Parathyroid adenoma (tissue), 2 donors: ENCODE measurements at regions not wholly inside any gene's neighbourhood (a gene's known extent, or its start where the extent isn't known, plus 50 kb on each side); places are given as distances from the start of the nearest gene placed in this dataset.

ENCODE experiments used
- H2AFZ ChIP-seq: fragments of 300-600 bp; sonication (generic); one replicate; pipeline ENCODE4 v1.7.0; 2017; ENCODE audit warnings: antibody characterized with exemption, mild to moderate bottlenecking
- H3K27ac ChIP-seq: fragments of 300-600 bp; sonication (generic); one replicate; pipeline ENCODE4 v1.7.0; 2017
- H3K27me3 ChIP-seq: fragments of 300-600 bp; sonication (generic); one replicate; pipeline ENCODE4 v1.7.0; 2017; ENCODE audit warnings: low read length; ENCODE audit not compliant: control insufficient read depth, insufficient read depth
- H3K36me3 ChIP-seq: fragments of 300-600 bp; sonication (generic); one replicate; pipeline ENCODE4 v1.7.0; 2017; ENCODE audit warnings: low read length; ENCODE audit not compliant: control insufficient read depth, insufficient read depth
- H3K4me1 ChIP-seq: fragments of 300-600 bp; sonication (generic); one replicate; pipeline ENCODE4 v1.7.0; 2017; ENCODE audit warnings: control low read depth
- H3K4me2 ChIP-seq: fragments of 300-600 bp; sonication (generic); one replicate; pipeline ENCODE4 v1.7.0; 2017; ENCODE audit warnings: low read length
- H3K4me3 ChIP-seq: fragments of 300-600 bp; sonication (generic); one replicate; pipeline ENCODE4 v1.7.0; 2017; ENCODE audit warnings: low read depth, low read length
- H3K79me2 ChIP-seq: fragments of 300-600 bp; sonication (generic); one replicate; pipeline ENCODE4 v1.7.0; 2017; ENCODE audit warnings: control low read depth
- H3K9ac ChIP-seq: fragments of 300-600 bp; sonication (generic); one replicate; pipeline ENCODE4 v1.7.0; 2017; ENCODE audit warnings: mild to moderate bottlenecking
- H3K9me3 ChIP-seq: fragments of 300-600 bp; sonication (generic); one replicate; pipeline ENCODE4 v1.7.0; 2017; ENCODE audit warnings: low read length; ENCODE audit not compliant: control insufficient read depth
- TF ChIP-seq, protein P1 (sequence below): fragments of 300-600 bp; sonication (generic); IDR thresholded peaks from one replicate; pipeline ENCODE4 v1.7.0; 2017; ENCODE audit warnings: antibody characterized with exemption, mild to moderate bottlenecking
- donor health status: primary hyperparathyroidism.

DNA sequence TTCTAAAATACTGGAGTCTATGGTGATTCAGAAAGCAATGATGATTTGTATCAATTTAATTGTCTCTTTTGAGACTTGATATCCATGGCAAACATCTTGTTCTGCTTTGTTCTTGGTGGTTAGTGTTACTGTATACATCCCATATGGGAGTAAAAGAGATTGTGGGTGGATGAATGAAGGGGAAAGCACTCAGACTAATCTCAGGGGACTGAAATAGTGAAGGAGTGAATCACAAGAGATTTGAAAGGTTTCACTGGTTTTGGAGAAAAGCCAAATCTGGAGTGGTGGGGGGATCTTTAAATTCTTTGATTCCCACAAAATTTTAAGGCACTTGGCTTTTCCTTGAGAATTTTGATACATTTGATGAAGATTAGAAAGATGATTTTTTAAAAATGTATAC, 369.4 kb downstream of the INHBA start:
- Histone ChIP-seq H3K79me2 (no peaks in the 10 kb centered on the region), H3K9me3 (peaks cover 2% of the 10 kb centered on the region), H3K27me3 (no peaks in the 10 kb centered on the region), H2AFZ (no peak overlapping the region), H3K4me1 (no peaks in the 10 kb centered on the region), H3K9ac (no peak overlapping the region), H3K4me2 (no peak overlapping the region), H3K27ac (no peak overlapping the region), H3K36me3 (no peaks in the 10 kb centered on the region), H3K4me3 (no peak overlapping the region)
- TF ChIP-seq, protein P1, sequence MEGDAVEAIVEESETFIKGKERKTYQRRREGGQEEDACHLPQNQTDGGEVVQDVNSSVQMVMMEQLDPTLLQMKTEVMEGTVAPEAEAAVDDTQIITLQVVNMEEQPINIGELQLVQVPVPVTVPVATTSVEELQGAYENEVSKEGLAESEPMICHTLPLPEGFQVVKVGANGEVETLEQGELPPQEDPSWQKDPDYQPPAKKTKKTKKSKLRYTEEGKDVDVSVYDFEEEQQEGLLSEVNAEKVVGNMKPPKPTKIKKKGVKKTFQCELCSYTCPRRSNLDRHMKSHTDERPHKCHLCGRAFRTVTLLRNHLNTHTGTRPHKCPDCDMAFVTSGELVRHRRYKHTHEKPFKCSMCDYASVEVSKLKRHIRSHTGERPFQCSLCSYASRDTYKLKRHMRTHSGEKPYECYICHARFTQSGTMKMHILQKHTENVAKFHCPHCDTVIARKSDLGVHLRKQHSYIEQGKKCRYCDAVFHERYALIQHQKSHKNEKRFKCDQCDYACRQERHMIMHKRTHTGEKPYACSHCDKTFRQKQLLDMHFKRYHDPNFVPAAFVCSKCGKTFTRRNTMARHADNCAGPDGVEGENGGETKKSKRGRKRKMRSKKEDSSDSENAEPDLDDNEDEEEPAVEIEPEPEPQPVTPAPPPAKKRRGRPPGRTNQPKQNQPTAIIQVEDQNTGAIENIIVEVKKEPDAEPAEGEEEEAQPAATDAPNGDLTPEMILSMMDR, result no peak

DNA sequence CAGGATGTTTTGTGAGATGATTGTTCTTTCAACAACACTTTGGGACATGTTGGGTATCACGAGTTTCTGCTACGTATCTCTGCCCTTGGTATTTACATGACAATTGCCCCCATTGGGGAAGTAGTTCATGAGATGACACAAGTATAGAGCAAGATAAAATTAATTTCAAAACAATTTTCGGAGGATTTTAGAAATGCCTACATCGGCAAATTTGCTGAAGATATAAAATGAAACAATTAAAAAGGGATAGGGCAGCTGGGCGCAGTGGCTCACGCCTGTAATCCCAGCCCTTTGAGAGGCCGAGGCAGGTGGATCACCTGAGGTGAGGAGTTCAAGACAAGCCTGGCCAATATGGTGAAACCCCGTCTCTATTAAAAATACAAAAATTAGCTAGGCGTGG, 371.7 kb downstream of the INHBA start:
- H3K4me1 ChIP-seq, result no peaks in the 10 kb centered on the region
- peaks cover 2% of the 10 kb centered on the region for H3K9me3 ChIP-seq
- no peak overlapping the region for H3K27ac ChIP-seq
- no peaks in the 10 kb centered on the region for H3K79me2 ChIP-seq
- H3K9ac ChIP-seq, result no peak overlapping the region
- TF ChIP-seq, protein P1, result no peak
- H3K4me2 ChIP-seq, result no peak overlapping the region
- no peaks in the 10 kb centered on the region for H3K36me3 ChIP-seq
- H3K27me3 ChIP-seq, result no peaks in the 10 kb centered on the region
- H3K4me3 ChIP-seq, result no peak overlapping the region
- H2AFZ ChIP-seq, result no peak overlapping the region

DNA sequence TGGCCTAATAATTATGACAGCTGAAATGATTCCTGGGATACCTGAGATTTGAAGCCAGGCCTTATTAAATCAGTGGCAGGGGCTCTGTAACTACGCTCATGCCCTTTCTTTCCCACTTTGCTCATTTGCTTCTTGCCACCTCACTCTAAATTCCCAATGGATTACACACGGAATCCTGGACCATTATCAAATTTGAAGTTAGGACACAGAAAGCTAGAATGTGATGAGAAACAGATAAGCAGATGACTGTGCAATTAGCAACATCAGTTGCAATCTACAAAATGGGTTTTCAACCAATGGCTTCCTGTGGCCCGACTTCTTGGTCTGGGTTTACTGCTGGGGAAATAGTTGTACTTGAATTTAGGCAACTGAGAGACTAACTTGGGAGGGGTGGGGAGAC, 374.3 kb downstream of the INHBA start:
- H3K4me3 ChIP-seq, result no peak overlapping the region
- H3K27ac ChIP-seq, result no peak overlapping the region
- H3K36me3 ChIP-seq, result no peaks in the 10 kb centered on the region
- H2AFZ ChIP-seq, result no peak overlapping the region
- H3K9me3 ChIP-seq, result peaks cover 2% of the 10 kb centered on the region
- no peaks in the 10 kb centered on the region for H3K27me3 ChIP-seq
- no peak overlapping the region for H3K4me2 ChIP-seq
- H3K4me1 ChIP-seq, result no peaks in the 10 kb centered on the region
- H3K9ac ChIP-seq, result no peak overlapping the region
- TF ChIP-seq, protein P1, result no peak
- no peaks in the 10 kb centered on the region for H3K79me2 ChIP-seq

DNA sequence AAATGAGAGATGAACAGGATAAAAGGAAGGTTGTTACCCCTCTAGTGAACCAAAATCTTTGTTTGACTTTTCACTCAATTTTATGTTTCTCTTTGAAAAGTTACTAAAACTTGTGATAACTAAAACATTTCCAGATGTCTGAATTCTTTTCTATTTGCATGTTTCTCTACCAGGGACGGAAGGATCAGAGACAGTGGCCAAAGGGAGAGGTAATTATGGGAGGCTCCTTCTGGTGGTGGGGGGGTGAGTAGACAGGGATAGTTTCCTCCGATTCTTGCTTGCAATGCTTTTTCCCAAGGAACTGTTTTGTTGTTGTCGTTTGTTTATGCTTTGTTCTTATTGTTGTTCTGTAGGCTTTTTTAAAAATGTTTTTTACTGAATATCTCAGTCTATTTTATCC, 374.8 kb downstream of the INHBA start:
- no peaks in the 10 kb centered on the region for H3K4me1 ChIP-seq
- no peak overlapping the region for H3K27ac ChIP-seq
- no peak overlapping the region for H3K4me3 ChIP-seq
- no peaks in the 10 kb centered on the region for H3K79me2 ChIP-seq
- TF ChIP-seq, protein P1, result no peak
- H3K27me3 ChIP-seq, result no peaks in the 10 kb centered on the region
- H3K4me2 ChIP-seq, result no peak overlapping the region
- H3K9ac ChIP-seq, result no peak overlapping the region
- no peaks in the 10 kb centered on the region for H3K36me3 ChIP-seq
- H3K9me3 ChIP-seq, result peaks cover 2% of the 10 kb centered on the region
- no peak overlapping the region for H2AFZ ChIP-seq

DNA sequence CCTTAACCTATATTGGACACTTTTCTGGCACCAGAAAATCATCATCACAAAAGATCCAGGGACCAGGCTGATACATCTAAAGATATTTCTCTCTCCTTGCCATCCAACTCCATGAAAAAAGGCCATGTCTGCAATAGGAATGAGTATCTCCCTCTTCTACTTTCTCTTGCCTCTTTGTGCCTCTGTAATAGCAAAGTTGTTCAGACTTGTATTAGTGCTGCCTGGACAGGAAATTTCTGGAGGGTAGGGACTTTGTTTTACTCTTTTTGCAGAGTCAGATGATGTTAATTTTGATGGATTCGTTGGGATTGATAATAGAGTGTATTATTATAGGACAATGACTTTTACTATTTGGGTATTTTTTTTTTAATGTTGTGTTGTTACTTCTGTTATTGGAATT, 376.3 kb downstream of the INHBA start:
- no peak overlapping the region for H2AFZ ChIP-seq

More for the DNA sequence above, 376.3 kb downstream of the INHBA start:
- no peak overlapping the region for H3K9ac ChIP-seq
- no peak overlapping the region for H3K4me3 ChIP-seq
- no peaks in the 10 kb centered on the region for H3K79me2 ChIP-seq
- no peak overlapping the region for H3K27ac ChIP-seq
- H3K27me3 ChIP-seq, result no peaks in the 10 kb centered on the region
- TF ChIP-seq, protein P1, result no peak
- H3K4me2 ChIP-seq, result no peak overlapping the region
- no peaks in the 10 kb centered on the region for H3K4me1 ChIP-seq
- no peaks in the 10 kb centered on the region for H3K36me3 ChIP-seq
- H3K9me3 ChIP-seq, result peaks cover 2% of the 10 kb centered on the region
